22Rv1 (cell line): ENCODE measurements at regions not wholly inside any gene's neighbourhood (a gene's known extent, or its start where the extent isn't known, plus 50 kb on each side); places are given as distances from the start of the nearest gene placed in this dataset.

Source experiments
- CTCF ChIP-seq: fragments of 450-650 bp; IDR thresholded peaks from 2 replicates; pipeline ENCODE4 v1.5.1; 2017; ENCODE audit warnings: mild to moderate bottlenecking
- ZFX ChIP-seq: fragments of 450-650 bp; IDR thresholded peaks from 2 replicates; pipeline ENCODE4 v1.6.1; 2017; ENCODE audit warnings: antibody characterized with exemption, borderline replicate concordance

GRCh38 chr3:152642658-152643057 is 192.3 kb upstream of the P2RY1 start:
- TF ChIP-seq CTCF (no peak), ZFX (no peak)
